MM.1S (cell line): ENCODE measurements at regions not wholly inside any gene's neighbourhood (a gene's known extent, or its start where the extent isn't known, plus 50 kb on each side); places are given as distances from the start of the nearest gene placed in this dataset.
"Not testable (repeated sequence)": the region's sequence is repeated elsewhere in the genome, so short reads cannot be mapped to it uniquely, and the experiment has no call there.

Experiments used
- DNase-seq: peaks from one replicate; pipeline ENCODE4 v3.0.0-alpha.2; 2015
- H2AFZ ChIP-seq: fragments of 300-600 bp; sonication (generic); 2 replicates; pipeline ENCODE4 v1.6.0; 2016; ENCODE audit warnings: antibody characterized with exemption, low read length
- H3F3A ChIP-seq: fragments of 300-600 bp; sonication (generic); 2 replicates; pipeline ENCODE4 v1.6.1; 2016; ENCODE audit warnings: mild to moderate bottlenecking, antibody characterized with exemption, low read length, moderate library complexity, mixed read lengths; ENCODE audit not compliant: insufficient read depth
- H3K27ac ChIP-seq: fragments of 300-600 bp; sonication (generic); 2 replicates; pipeline ENCODE4 v1.5.1; 2016; ENCODE audit warnings: mild to moderate bottlenecking, low read length
- H3K27me3 ChIP-seq: fragments of 300-600 bp; sonication (generic); replicated peaks from 2 replicates; pipeline ENCODE4 v1.6.0; 2016; ENCODE audit warnings: low read length; ENCODE audit not compliant: insufficient read depth
- H3K36me3 ChIP-seq: fragments of 300-600 bp; sonication (generic); replicated peaks from 2 replicates; pipeline ENCODE4 v1.6.1; 2016; ENCODE audit warnings: mild to moderate bottlenecking, low read length, mixed read lengths; ENCODE audit not compliant: insufficient read depth
- H3K4me1 ChIP-seq: fragments of 300-600 bp; sonication (generic); 2 replicates; pipeline ENCODE4 v1.6.1; 2016; ENCODE audit warnings: low read length, mixed read lengths
- H3K4me2 ChIP-seq: fragments of 300-600 bp; sonication (generic); 2 replicates; pipeline ENCODE4 v1.6.0; 2016; ENCODE audit warnings: low read depth, low read length
- H3K4me3 ChIP-seq: fragments of 300-600 bp; sonication (generic); 2 replicates; pipeline ENCODE4 v1.5.1; 2016; ENCODE audit warnings: low read length, mixed read lengths
- H3K79me2 ChIP-seq: fragments of 300-600 bp; sonication (generic); 2 replicates; pipeline ENCODE4 v1.6.1; 2016; ENCODE audit warnings: mixed run types, low read length, mixed read lengths
- H3K9ac ChIP-seq: fragments of 300-600 bp; sonication (generic); 2 replicates; pipeline ENCODE4 v1.6.1; 2016; ENCODE audit warnings: low read length, mixed read lengths
- H3K9me2 ChIP-seq: fragments of 300-600 bp; sonication (generic); replicated peaks from 2 replicates; pipeline ENCODE4 v1.6.1; 2016; ENCODE audit warnings: mild to moderate bottlenecking, low read length, mixed read lengths; ENCODE audit not compliant: insufficient read depth
- H3K9me3 ChIP-seq: fragments of 300-600 bp; sonication (generic); replicated peaks from 2 replicates; pipeline ENCODE4 v1.6.1; 2016; ENCODE audit warnings: mild to moderate bottlenecking, low read length, mixed read lengths; ENCODE audit not compliant: insufficient read depth
- H4K20me1 ChIP-seq: fragments of 300-600 bp; sonication (generic); 2 replicates; pipeline ENCODE4 v1.6.1; 2016; ENCODE audit warnings: mild to moderate bottlenecking, low read length, moderate library complexity, mixed read lengths; ENCODE audit not compliant: insufficient read depth
- EZH2 ChIP-seq: fragments of 300-600 bp; sonication (generic); optimal IDR thresholded peaks from 2 replicates; pipeline ENCODE3; 2017; ENCODE audit warnings: low read depth, mild to moderate bottlenecking, antibody characterized with exemption, low read length, mixed read lengths
- EZH2phosphoT487 ChIP-seq: fragments of 300-600 bp; sonication (generic); IDR thresholded peaks from 2 replicates; pipeline ENCODE4 v1.6.1; 2018; ENCODE audit warnings: antibody characterized with exemption, low read length
- TF ChIP-seq, protein P1 (sequence below): fragments of 300-600 bp; sonication (generic); IDR thresholded peaks from 2 replicates; pipeline ENCODE4 v1.5.1; 2016; ENCODE audit warnings: antibody characterized with exemption, low read length, mixed read lengths

GRCh38 chr1:30101016-30101415, 622.4 kb downstream of the MATN1 start:
- H3K27me3 ChIP-seq = peaks cover 71% of the 10 kb centered on the region
- no peaks in the 10 kb centered on the region for H3K36me3 ChIP-seq
- no peaks in the 10 kb centered on the region for H3K9me2 ChIP-seq
- TF ChIP-seq EZH2phosphoT487 (no peak), EZH2 (no peak)
- TF ChIP-seq, protein P1, sequence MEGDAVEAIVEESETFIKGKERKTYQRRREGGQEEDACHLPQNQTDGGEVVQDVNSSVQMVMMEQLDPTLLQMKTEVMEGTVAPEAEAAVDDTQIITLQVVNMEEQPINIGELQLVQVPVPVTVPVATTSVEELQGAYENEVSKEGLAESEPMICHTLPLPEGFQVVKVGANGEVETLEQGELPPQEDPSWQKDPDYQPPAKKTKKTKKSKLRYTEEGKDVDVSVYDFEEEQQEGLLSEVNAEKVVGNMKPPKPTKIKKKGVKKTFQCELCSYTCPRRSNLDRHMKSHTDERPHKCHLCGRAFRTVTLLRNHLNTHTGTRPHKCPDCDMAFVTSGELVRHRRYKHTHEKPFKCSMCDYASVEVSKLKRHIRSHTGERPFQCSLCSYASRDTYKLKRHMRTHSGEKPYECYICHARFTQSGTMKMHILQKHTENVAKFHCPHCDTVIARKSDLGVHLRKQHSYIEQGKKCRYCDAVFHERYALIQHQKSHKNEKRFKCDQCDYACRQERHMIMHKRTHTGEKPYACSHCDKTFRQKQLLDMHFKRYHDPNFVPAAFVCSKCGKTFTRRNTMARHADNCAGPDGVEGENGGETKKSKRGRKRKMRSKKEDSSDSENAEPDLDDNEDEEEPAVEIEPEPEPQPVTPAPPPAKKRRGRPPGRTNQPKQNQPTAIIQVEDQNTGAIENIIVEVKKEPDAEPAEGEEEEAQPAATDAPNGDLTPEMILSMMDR = no peak
- no peak for DNase-seq
- no peak overlapping the region for H3K4me3 ChIP-seq
- no peaks in the 10 kb centered on the region for H3K9me3 ChIP-seq
- no peaks in the 10 kb centered on the region for H4K20me1 ChIP-seq
- H3K79me2 ChIP-seq = no peaks in the 10 kb centered on the region
- H3K9ac ChIP-seq = no peak overlapping the region
- no peak overlapping the region for H2AFZ ChIP-seq
- no peaks in the 10 kb centered on the region for H3F3A ChIP-seq
- no peaks in the 10 kb centered on the region for H3K4me1 ChIP-seq
- H3K4me2 ChIP-seq = no peak overlapping the region
- H3K27ac ChIP-seq = no peak overlapping the region

GRCh38 chr1:30100524-30100862, 622.9 kb downstream of the MATN1 start:
- H3K79me2 ChIP-seq = no peaks in the 10 kb centered on the region
- no peak overlapping the region for H3K4me2 ChIP-seq
- no peak overlapping the region for H3K27ac ChIP-seq
- H3F3A ChIP-seq = no peaks in the 10 kb centered on the region
- no peak overlapping the region for H3K9ac ChIP-seq
- H3K4me3 ChIP-seq = no peak overlapping the region
- H2AFZ ChIP-seq = no peak overlapping the region
- TF ChIP-seq, protein P1 = no peak
- TF ChIP-seq EZH2 (no peak), EZH2phosphoT487 (no peak)
- no peaks in the 10 kb centered on the region for H3K9me2 ChIP-seq
- H3K4me1 ChIP-seq = no peaks in the 10 kb centered on the region
- no peaks in the 10 kb centered on the region for H3K36me3 ChIP-seq
- no peak for DNase-seq
- H4K20me1 ChIP-seq = no peaks in the 10 kb centered on the region
- H3K27me3 ChIP-seq = peaks cover 66% of the 10 kb centered on the region
- H3K9me3 ChIP-seq = no peaks in the 10 kb centered on the region

- TF ChIP-seq EZH2phosphoT487 (no peak), EZH2 (no peak)
- TF ChIP-seq, protein P1 = no peak
- Histone ChIP-seq H3K4me1 (no peaks in the 10 kb centered on the region), H3K9me2 (no peaks in the 10 kb centered on the region), H2AFZ (no peak overlapping the region), H3K27me3 (peaks cover 63% of the 10 kb centered on the region), H4K20me1 (no peaks in the 10 kb centered on the region), H3K36me3 (no peaks in the 10 kb centered on the region), H3F3A (no peaks in the 10 kb centered on the region), H3K4me3 (no peak overlapping the region), H3K9me3 (no peaks in the 10 kb centered on the region), H3K27ac (no peak overlapping the region), H3K4me2 (no peak overlapping the region), H3K9ac (no peak overlapping the region), H3K79me2 (no peaks in the 10 kb centered on the region)
- DNase-seq = no peak
These were observed 623.5 kb downstream of the MATN1 start for GRCh38 chr1:30099587-30100523.

DNA sequence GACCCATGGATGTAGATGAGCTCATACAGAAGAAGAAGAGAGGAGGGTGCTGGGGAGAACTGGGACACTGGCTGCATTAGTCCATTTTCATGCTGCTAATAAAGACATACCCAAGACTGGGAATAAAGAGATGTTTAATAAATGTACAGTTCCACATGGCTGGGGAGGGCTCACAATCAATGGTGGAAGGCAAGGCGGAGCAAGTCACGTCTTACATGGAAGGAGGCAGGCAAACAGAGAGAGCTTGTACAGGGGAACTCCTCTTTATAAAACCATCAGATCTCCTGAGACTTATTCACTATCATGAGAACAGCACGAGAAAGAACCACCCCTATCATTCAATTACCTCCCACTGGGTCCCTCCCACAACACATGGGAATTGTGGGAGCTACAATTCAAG, 625.5 kb downstream of the MATN1 start:
- H2AFZ ChIP-seq, H4K20me1 ChIP-seq, H3K36me3 ChIP-seq, H3K9ac ChIP-seq, H3K4me3 ChIP-seq, H3K27ac ChIP-seq, H3K9me3 ChIP-seq, H3K9me2 ChIP-seq, H3K4me2 ChIP-seq, DNase-seq, H3K79me2 ChIP-seq, H3K4me1 ChIP-seq, H3F3A ChIP-seq: not testable (repeated sequence)
- peaks cover 52% of the 10 kb centered on the region for H3K27me3 ChIP-seq
